ENCODE measurements at regions not wholly inside any gene's neighbourhood (a gene's known extent, or its start where the extent isn't known, plus 50 kb on each side); places are given as distances from the start of the nearest gene placed in this dataset.

GRCh38 chrX:117511379-117511778, 605.2 kb downstream of the KLHL13 start:
- DNase-seq (ENCODE audit: low read depth) = no peak
- no peak overlapping the region for H3K4me3 ChIP-seq (ENCODE audit: low read length)
- no peak for TF ChIP-seq CTCF (IDR thresholded peaks at IDR 0.05; ENCODE audit: insufficient read depth, low read depth, low read length, missing control alignments)

GRCh38 chrX:117510453-117510852, 606.2 kb downstream of the KLHL13 start:
- DNase-seq (ENCODE audit: low read depth) = peak; percentile 24
- no peak overlapping the region for H3K4me3 ChIP-seq (ENCODE audit: low read length)
- peak; percentile 46 for TF ChIP-seq CTCF (IDR thresholded peaks at IDR 0.05; ENCODE audit: insufficient read depth, low read depth, low read length, missing control alignments)

GRCh38 chrX:117508021-117508420, 608.6 kb downstream of the KLHL13 start:
- no peak for TF ChIP-seq CTCF (IDR thresholded peaks at IDR 0.05; ENCODE audit: insufficient read depth, low read depth, low read length, missing control alignments)
- no peak overlapping the region for H3K4me3 ChIP-seq (ENCODE audit: low read length)
- no peak for DNase-seq (ENCODE audit: low read depth)

GRCh38 chrX:117487421-117487820, 629.2 kb downstream of the KLHL13 start:
- DNase-seq (ENCODE audit: low read depth) = no peak
- H3K4me3 ChIP-seq (ENCODE audit: low read length) = no peak overlapping the region
- no peak for TF ChIP-seq CTCF (IDR thresholded peaks at IDR 0.05; ENCODE audit: insufficient read depth, low read depth, low read length, missing control alignments)

GRCh38 chrX:117483950-117484349, 632.7 kb downstream of the KLHL13 start:
- no peak for TF ChIP-seq CTCF (IDR thresholded peaks at IDR 0.05; ENCODE audit: insufficient read depth, low read depth, low read length, missing control alignments)
- no peak for DNase-seq (ENCODE audit: low read depth)
- no peak overlapping the region for H3K4me3 ChIP-seq (ENCODE audit: low read length)

- no peak overlapping the region for H3K4me3 ChIP-seq (ENCODE audit: low read length)
- DNase-seq (ENCODE audit: low read depth) = no peak
- TF ChIP-seq CTCF (IDR thresholded peaks at IDR 0.05; ENCODE audit: insufficient read depth, low read depth, low read length, missing control alignments) = no peak
Observed at GRCh38 chrX:117458243-117458968, 658.2 kb downstream of the KLHL13 start.

- H3K4me3 ChIP-seq (ENCODE audit: low read length) = no peak overlapping the region
- no peak for DNase-seq (ENCODE audit: low read depth)
- no peak for TF ChIP-seq CTCF (IDR thresholded peaks at IDR 0.05; ENCODE audit: insufficient read depth, low read depth, low read length, missing control alignments)
Observed at GRCh38 chrX:117455787-117456186, 660.8 kb downstream of the KLHL13 start.
